ENCODE measurements at regions not wholly inside any gene's neighbourhood (a gene's known extent, or its start where the extent isn't known, plus 50 kb on each side); places are given as distances from the start of the nearest gene placed in this dataset.
A peak's percentile ranks its signal among the peaks of the same experiment; 100 is the strongest.

DNA sequence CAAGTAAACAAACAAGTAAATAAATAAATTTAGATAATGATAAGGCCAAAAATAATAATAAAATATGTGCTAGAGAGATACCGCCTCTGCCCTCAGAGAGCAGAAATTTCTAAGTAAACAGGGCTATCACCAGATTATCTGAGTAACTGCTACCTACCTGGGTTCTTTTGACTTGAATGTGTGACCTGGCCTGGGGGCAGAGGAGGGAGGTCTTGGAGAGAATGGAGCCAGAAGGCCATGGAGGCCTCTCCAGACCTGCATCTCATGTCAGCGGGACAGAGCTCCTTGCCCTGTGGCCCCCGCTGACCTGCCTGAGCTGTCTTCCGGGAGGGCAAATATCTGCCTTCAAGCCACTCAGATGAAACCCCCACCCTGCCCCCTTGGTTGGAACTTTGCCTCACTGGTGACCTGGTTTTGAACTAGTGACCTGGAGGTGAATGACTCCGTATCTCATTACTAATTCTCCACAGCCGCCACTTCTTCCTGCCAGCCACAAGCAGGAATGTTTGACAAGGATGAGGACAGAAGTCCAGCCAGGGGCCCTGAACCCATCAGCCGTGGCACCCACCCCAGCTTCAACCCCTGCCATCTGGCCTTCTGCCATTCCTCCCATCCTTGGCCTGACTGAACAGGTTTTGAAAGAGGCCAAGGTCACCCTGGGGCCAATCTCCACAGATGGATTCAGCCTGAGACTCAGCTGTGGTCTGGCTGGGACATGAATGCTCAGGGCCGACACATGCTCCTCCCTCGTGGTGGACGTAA is 86.8 kb upstream of the PARP11 start (continued):
- TF ChIP-seq ELK4 (CRISPR knock-in tag; IDR thresholded peaks at IDR 0.05; ENCODE audit: borderline replicate concordance) (no peak), ZNF350 (CRISPR knock-in tag; IDR thresholded peaks at IDR 0.05; ENCODE audit: borderline replicate concordance, low read depth) (no peak), AHR (CRISPR knock-in tag; IDR thresholded peaks at IDR 0.05) (no peak), FOXA3 (CRISPR knock-in tag; IDR thresholded peaks at IDR 0.05) (0 out of 2 replicates have a peak, but pooled peaks have one; percentile 18), ZNF737 (CRISPR knock-in tag; IDR thresholded peaks at IDR 0.05; ENCODE audit: borderline replicate concordance) (no peak), ZNF441 (CRISPR knock-in tag; IDR thresholded peaks at IDR 0.05; ENCODE audit: borderline replicate concordance) (no peak), ZGPAT (CRISPR knock-in tag; IDR thresholded peaks at IDR 0.05) (peak; percentile 52; the same call in 1 of the 2 replicates), SALL1 (CRISPR knock-in tag; IDR thresholded peaks at IDR 0.05) (peak; percentile 87), AKAP8 (CRISPR knock-in tag; IDR thresholded peaks at IDR 0.05) (no peak), ZNF772 (CRISPR knock-in tag; IDR thresholded peaks at IDR 0.05) (peak; percentile 50; the same call in 1 of the 2 replicates), HNRNPH1 (optimal IDR thresholded peaks at IDR 0.05; ENCODE audit: low read depth, low read length) (no peak), ZKSCAN8 (CRISPR knock-in tag; IDR thresholded peaks at IDR 0.05; ENCODE audit: borderline replicate concordance) (no peak), KDM1A (CRISPR knock-in tag; IDR thresholded peaks at IDR 0.05) (peak; percentile 82), ESRRA (CRISPR knock-in tag; IDR thresholded peaks at IDR 0.05; ENCODE audit: low read depth) (peak; percentile 90), KLF12 (CRISPR knock-in tag; IDR thresholded peaks at IDR 0.05; ENCODE audit: borderline replicate concordance) (no peak)
- TF ChIP-seq, protein P1, sequence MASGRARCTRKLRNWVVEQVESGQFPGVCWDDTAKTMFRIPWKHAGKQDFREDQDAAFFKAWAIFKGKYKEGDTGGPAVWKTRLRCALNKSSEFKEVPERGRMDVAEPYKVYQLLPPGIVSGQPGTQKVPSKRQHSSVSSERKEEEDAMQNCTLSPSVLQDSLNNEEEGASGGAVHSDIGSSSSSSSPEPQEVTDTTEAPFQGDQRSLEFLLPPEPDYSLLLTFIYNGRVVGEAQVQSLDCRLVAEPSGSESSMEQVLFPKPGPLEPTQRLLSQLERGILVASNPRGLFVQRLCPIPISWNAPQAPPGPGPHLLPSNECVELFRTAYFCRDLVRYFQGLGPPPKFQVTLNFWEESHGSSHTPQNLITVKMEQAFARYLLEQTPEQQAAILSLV (CRISPR knock-in tag; IDR thresholded peaks at IDR 0.05; ENCODE audit: borderline replicate concordance), result 0 out of 2 replicates have a peak, but pooled peaks have one; percentile 30
- TF ChIP-seq, protein P2, sequence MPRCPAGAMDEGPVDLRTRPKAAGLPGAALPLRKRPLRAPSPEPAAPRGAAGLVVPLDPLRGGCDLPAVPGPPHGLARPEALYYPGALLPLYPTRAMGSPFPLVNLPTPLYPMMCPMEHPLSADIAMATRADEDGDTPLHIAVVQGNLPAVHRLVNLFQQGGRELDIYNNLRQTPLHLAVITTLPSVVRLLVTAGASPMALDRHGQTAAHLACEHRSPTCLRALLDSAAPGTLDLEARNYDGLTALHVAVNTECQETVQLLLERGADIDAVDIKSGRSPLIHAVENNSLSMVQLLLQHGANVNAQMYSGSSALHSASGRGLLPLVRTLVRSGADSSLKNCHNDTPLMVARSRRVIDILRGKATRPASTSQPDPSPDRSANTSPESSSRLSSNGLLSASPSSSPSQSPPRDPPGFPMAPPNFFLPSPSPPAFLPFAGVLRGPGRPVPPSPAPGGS (CRISPR knock-in tag; IDR thresholded peaks at IDR 0.05), result no peak
- TF ChIP-seq, protein P3, sequence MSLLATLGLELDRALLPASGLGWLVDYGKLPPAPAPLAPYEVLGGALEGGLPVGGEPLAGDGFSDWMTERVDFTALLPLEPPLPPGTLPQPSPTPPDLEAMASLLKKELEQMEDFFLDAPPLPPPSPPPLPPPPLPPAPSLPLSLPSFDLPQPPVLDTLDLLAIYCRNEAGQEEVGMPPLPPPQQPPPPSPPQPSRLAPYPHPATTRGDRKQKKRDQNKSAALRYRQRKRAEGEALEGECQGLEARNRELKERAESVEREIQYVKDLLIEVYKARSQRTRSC (CRISPR knock-in tag; IDR thresholded peaks at IDR 0.05; ENCODE audit: low read depth), result no peak
- TF ChIP-seq, protein P4, sequence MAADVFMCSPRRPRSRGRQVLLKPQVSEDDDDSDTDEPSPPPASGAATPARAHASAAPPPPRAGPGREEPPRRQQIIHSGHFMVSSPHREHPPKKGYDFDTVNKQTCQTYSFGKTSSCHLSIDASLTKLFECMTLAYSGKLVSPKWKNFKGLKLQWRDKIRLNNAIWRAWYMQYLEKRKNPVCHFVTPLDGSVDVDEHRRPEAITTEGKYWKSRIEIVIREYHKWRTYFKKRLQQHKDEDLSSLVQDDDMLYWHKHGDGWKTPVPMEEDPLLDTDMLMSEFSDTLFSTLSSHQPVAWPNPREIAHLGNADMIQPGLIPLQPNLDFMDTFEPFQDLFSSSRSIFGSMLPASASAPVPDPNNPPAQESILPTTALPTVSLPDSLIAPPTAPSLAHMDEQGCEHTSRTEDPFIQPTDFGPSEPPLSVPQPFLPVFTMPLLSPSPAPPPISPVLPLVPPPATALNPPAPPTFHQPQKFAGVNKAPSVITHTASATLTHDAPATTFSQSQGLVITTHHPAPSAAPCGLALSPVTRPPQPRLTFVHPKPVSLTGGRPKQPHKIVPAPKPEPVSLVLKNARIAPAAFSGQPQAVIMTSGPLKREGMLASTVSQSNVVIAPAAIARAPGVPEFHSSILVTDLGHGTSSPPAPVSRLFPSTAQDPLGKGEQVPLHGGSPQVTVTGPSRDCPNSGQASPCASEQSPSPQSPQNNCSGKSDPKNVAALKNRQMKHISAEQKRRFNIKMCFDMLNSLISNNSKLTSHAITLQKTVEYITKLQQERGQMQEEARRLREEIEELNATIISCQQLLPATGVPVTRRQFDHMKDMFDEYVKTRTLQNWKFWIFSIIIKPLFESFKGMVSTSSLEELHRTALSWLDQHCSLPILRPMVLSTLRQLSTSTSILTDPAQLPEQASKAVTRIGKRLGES (CRISPR knock-in tag; IDR thresholded peaks at IDR 0.05; ENCODE audit: borderline replicate concordance), result no peak
